BE2C (cell line): ENCODE measurements at regions not wholly inside any gene's neighbourhood (a gene's known extent, or its start where the extent isn't known, plus 50 kb on each side); places are given as distances from the start of the nearest gene placed in this dataset.
"Not testable (repeated sequence)": the region's sequence is repeated elsewhere in the genome, so short reads cannot be mapped to it uniquely, and the experiment has no call there.

ENCODE experiments used
- DNase-seq: peaks from one replicate; pipeline ENCODE4 v3.0.0-alpha.2; 2020
- H3K27me3 ChIP-seq: fragments of 250-450 bp; sonication (Bioruptor Pico); 2 replicates; pipeline ENCODE4 v1.5.1; 2020; ENCODE audit warnings: mild to moderate bottlenecking
- H3K36me3 ChIP-seq: fragments of 250-450 bp; sonication (Bioruptor Pico); 2 replicates; pipeline ENCODE4 v1.5.1; 2020; ENCODE audit warnings: mild to moderate bottlenecking
- H3K4me1 ChIP-seq: fragments of 250-450 bp; sonication (Bioruptor Pico); 2 replicates; pipeline ENCODE4 v1.5.1; 2020
- H3K4me3 ChIP-seq: 2 replicates; pipeline ENCODE4 v1.5.1; 2011; ENCODE audit warnings: low read depth, low read length
- H3K9me3 ChIP-seq: fragments of 250-450 bp; sonication (Bioruptor Pico); 2 replicates; pipeline ENCODE4 v1.5.1; 2020
- TF ChIP-seq, protein P1 (sequence below): IDR thresholded peaks from 2 replicates; pipeline ENCODE4 v1.5.1; 2012; ENCODE audit warnings: mild to moderate bottlenecking, low read depth, low read length

DNA sequence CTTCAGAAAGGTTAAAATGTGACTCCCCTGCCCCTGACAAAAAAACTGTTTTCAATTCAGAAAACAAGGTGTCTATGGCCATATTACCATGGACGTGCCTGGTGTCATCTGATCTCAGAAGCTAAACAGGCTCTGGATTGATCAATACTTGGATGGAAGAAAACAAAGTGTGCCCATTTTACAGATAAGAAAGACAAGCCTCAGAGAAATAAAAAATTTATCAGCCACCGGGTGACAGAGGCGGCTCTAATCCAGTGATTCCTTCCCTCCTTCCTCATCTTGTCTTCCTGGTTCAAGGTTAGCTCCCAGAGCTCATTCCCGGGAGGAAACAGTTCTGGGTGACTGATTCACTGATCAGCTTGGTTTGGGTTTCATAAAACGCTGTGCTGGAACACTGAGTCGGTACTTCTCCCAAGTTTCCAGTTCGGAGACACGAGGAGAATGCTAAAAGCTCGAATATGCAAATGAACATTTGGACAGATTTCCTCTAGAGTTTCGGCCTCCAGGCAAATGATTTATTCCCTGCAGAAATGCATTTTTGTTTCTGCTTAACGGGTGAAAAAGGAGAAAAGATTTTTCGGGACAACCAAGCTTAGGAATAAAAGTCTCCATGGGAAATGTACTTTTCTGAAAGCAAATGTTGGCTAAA is 211.2 kb downstream of the UQCRFS1 start:
- no peaks in the 10 kb centered on the region for H3K27me3 ChIP-seq
- H3K9me3 ChIP-seq = no peaks in the 10 kb centered on the region
- DNase-seq = no peak
- no peaks in the 10 kb centered on the region for H3K36me3 ChIP-seq
- TF ChIP-seq, protein P1, sequence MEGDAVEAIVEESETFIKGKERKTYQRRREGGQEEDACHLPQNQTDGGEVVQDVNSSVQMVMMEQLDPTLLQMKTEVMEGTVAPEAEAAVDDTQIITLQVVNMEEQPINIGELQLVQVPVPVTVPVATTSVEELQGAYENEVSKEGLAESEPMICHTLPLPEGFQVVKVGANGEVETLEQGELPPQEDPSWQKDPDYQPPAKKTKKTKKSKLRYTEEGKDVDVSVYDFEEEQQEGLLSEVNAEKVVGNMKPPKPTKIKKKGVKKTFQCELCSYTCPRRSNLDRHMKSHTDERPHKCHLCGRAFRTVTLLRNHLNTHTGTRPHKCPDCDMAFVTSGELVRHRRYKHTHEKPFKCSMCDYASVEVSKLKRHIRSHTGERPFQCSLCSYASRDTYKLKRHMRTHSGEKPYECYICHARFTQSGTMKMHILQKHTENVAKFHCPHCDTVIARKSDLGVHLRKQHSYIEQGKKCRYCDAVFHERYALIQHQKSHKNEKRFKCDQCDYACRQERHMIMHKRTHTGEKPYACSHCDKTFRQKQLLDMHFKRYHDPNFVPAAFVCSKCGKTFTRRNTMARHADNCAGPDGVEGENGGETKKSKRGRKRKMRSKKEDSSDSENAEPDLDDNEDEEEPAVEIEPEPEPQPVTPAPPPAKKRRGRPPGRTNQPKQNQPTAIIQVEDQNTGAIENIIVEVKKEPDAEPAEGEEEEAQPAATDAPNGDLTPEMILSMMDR = no peak
- no peaks in the 10 kb centered on the region for H3K4me1 ChIP-seq
- no peak overlapping the region for H3K4me3 ChIP-seq

DNA sequence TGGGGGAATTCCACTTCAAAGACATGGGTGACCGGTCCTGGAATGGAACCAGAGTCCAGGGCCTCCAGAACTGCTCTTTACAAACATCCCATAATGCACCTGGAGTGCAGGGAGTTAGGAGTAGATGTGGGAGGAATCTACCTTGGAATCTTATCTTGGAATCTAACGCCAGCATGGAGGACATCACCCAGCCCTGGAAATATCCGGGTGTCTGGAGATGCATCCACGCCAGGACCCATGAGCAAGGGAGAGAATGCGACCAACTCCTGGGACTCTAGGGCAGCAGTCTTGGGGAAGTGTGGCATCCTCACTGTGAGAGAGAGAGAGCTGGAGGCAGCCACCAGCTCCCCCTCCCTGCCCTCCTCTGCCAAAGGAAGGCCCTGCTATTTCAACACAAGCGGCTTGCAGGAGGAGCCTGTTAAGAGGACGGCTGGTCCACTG is 211.8 kb downstream of the UQCRFS1 start:
- H3K27me3 ChIP-seq = no peaks in the 10 kb centered on the region
- no peaks in the 10 kb centered on the region for H3K4me1 ChIP-seq
- H3K4me3 ChIP-seq = no peak overlapping the region
- no peaks in the 10 kb centered on the region for H3K36me3 ChIP-seq
- no peaks in the 10 kb centered on the region for H3K9me3 ChIP-seq
- DNase-seq = no peak
- TF ChIP-seq, protein P1 = no peak

DNA sequence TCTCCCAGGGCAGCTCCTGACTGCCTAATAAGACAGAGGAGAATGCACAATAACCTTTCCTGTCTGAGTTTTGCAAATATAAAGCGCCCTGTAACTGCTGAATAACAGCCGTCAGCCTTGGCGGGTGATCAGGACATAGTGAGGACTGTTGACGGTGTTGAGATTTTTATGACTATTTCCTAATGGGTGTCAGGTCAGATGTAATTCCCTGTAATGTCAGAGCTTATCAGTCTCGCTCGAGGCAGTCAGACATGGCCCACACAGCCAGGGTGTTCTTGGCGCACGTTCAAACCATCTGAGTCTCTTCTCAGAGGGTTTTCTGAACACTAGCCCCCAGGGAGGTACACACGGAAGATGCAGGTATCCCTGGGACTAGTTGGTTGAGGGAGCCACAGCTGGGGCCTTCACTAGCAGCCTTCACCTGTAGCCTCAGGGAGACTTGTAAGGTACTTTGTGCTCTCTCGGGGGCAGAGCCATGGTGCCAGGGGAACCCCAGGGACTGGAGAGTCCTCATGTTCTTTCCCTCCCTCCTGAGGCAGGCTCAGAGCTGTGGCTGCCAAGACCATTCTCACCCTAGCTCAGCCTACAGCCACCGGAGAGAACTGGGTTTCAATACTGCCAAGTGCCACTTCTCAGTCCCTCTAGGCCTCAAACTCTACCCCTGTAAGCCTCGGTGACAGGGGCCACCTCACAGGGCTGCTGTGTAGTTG is 213.1 kb downstream of the UQCRFS1 start:
- Histone ChIP-seq H3K4me1 (no peaks in the 10 kb centered on the region), H3K36me3 (no peaks in the 10 kb centered on the region), H3K9me3 (no peaks in the 10 kb centered on the region), H3K27me3 (no peaks in the 10 kb centered on the region), H3K4me3 (no peak overlapping the region)
- TF ChIP-seq, protein P1 = no peak
- no peak for DNase-seq

DNA sequence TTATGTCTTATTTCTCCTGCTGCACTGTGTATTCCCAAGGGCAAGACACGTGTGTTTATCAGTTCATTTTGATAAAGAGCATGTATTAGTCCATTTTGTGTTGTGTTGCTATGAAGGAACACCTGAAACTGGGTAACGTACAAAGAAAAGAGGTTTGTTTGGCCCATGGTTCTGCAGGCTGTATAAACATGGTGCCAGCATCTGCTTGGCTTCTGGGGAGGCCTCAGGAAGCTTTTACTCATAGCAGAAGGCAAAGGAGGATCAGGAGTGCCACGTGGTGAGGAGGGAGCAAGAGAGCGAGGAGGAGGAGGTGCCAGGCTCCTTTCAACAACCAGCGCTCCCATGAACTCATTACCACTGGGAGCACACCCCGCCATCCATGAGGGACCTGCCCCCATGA is 214.0 kb downstream of the UQCRFS1 start:
- H3K36me3 ChIP-seq = no peaks in the 10 kb centered on the region
- no peaks in the 10 kb centered on the region; the same call in 1 of the 2 replicates for H3K9me3 ChIP-seq
- DNase-seq = no peak
- TF ChIP-seq, protein P1 = no peak
- H3K4me3 ChIP-seq = no peak overlapping the region
- H3K4me1 ChIP-seq = no peaks in the 10 kb centered on the region
- no peaks in the 10 kb centered on the region for H3K27me3 ChIP-seq

DNA sequence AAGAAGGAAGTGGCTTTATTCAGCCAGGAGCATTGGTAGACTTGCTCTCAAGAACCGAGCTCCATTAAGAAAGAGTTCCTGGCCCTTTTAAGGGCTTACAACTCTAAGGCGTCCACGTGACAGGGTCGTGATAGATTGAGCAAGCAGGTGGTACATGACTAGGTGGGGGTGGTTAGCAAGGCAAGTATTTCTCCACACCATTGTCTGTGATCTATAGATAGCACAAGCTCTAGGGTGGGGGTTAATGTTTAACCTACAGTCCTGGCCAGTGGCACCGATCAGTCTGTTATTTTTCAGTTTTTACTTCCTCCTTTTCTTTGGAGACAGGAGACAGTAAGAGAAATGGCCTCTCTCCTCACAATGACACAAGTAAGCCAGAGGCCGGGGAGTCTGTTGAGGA is 215.1 kb downstream of the UQCRFS1 start:
- H3K36me3 ChIP-seq, H3K4me3 ChIP-seq, H3K9me3 ChIP-seq, H3K27me3 ChIP-seq, H3K4me1 ChIP-seq, DNase-seq: not testable (repeated sequence)

DNA sequence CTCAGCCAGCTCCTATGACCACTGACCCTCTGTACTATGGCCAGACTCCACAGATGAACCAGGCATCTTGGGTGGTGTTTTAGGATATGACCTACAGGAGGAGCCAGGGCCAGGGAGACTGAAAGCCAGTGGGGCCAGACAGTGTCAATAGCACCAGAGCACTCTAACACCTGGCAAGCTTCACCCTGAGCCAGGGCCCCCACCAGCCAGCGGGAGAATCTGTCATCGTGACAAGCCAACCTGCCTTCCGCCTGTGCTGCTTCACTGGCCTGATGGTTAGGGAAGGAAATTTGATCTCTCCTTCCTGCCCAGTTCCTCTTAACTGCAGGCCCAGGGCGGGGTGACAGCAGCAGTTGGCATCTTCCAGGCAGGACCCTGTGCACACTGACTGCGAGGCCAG is 222.4 kb downstream of the UQCRFS1 start:
- H3K4me3 ChIP-seq = no peak overlapping the region
- H3K9me3 ChIP-seq = no peaks in the 10 kb centered on the region; the same call in 1 of the 2 replicates
- no peaks in the 10 kb centered on the region for H3K4me1 ChIP-seq
- no peaks in the 10 kb centered on the region for H3K36me3 ChIP-seq
- DNase-seq = no peak
- no peaks in the 10 kb centered on the region for H3K27me3 ChIP-seq
- TF ChIP-seq, protein P1 = no peak
